ENCODE measurements at regions not wholly inside any gene's neighbourhood (a gene's known extent, or its start where the extent isn't known, plus 50 kb on each side); places are given as distances from the start of the nearest gene placed in this dataset.
"Not testable (repeated sequence)": the region's sequence is repeated elsewhere in the genome, so short reads cannot be mapped to it uniquely, and the experiment has no call there.

GRCh38 chr5:153939101-153939500, 99.6 kb downstream of the FAM114A2 start:
- DNase-seq (ENCODE audit: low spot score) = peak; percentile 64

DNA sequence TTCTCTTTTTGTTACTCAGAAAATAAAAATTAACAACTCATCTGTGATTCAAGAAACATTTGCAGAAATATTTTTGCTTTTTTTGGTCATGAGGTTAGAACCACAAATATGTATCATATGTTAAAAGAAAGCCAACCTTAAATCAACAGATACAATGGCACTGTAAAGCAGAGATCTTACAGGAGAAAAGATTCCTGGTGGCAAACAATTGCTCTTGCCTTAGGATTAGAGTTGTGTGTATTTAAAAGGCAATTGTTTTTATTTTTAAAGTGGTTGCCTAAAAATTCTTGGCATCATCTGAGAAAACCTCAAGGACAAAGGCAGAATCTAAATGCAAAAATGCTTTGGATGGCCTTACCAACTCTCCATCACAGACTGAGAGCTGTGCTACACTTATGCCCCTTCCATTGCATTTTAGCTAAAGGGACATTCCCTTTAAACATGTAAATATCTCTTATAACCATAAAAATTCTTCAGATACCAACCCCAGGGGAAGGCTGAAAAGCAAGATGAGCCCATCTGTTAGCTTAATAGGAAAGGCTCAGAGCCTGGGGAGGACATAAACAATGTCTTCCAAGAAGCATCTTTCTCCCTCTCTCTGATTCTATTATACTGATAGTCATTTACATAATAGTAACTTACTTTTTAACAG, 100.4 kb downstream of the FAM114A2 start:
- DNase-seq (ENCODE audit: low spot score) = no peak

GRCh38 chr5:153937661-153938060, 101.0 kb downstream of the FAM114A2 start:
- no peak for DNase-seq (ENCODE audit: low spot score)

DNA sequence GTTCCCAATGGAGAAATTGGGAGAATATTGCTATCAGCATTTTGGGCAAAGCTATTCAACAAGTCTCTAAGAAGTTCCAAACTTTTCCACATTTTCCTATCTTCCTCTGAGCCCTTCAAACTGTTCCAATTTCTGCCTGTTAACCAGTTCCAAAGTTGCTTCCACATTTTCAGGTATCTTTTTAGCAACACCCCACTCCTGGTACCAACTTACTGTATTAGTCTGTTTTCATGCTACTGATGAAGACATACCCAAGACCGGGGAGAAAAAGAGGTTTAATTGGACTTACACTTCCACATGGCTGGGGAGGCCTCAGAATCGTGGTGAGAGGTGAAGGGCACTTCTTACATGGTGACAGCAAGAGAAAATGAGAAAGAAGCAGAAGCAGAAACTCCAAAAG, 103.6 kb downstream of the FAM114A2 start:
- DNase-seq (ENCODE audit: low spot score) = not testable (repeated sequence)

GRCh38 chr5:153926201-153926600, 112.5 kb downstream of the FAM114A2 start:
- DNase-seq (ENCODE audit: low spot score) = no peak

DNA sequence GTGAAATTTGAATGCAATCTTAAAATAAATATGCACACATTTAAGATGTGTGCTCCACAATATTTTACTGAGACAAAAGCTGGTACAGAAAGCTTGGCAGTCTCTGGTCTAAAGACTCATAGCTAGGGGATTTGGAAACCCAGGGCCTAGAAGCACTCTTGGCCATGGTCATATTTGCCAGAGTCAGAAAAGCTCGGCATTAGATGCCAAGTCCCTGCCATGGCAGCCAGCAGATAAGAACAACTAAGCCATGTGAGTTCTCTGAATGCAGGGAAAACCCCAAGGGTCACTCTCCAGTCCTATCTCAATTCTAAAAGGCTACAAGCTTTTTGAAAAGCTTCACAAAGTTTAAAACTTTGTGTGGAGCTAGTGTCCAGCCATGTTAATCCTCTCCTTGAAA, 119.5 kb downstream of the FAM114A2 start:
- no peak for DNase-seq (ENCODE audit: low spot score)

DNA sequence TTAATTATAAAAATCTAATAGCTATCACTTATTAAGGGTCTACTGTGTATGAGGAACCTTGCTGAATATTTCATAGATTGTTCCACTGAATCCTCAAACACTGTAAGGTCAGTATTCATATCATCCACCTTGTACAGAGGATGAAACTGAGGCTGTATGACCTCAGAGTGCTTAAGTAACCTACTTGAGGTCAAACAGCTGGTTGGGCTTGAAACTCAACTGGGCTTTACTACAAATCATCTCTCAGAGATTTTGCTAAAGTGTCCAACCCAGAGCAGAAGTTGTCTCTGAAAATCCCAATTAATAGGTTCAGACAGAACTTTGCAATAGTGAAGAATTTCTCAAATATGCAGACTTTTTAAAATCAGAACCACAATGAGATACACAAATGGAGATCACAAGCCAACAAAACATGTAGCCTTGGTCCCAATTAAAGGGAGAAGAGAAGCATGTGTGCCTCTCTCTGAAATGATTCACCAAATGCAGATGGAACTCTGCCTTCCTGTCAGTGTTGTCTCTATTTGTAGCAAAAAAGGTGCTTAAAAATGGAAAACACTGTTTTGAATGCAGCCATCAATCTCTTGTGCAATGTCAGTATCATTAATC, 131.4 kb downstream of the FAM114A2 start:
- DNase-seq (ENCODE audit: low spot score) = no peak

- no peak for DNase-seq (ENCODE audit: low spot score)
Observed at GRCh38 chr5:153905219-153905618, 133.5 kb downstream of the FAM114A2 start.

DNA sequence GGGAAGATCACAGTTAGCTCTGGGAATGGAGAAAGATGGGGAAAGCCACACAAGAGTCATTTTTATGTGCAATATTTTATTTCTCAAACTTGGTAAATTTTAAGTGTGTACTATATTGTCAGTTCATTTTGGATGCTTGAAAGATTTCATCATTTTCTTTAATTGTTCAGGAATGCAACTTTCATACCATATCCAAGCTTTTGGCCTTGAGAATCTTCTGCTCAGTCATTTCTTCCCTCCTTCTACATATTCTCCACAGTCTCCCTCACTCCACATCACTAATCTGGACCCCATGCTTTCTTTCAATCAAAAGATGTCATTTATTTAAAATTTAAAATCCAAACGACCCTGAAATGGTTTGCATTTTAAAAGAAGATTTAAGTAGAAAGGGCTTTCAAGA, 135.4 kb downstream of the FAM114A2 start:
- no peak for DNase-seq (ENCODE audit: low spot score)

- no peak for DNase-seq (ENCODE audit: low spot score)
Observed at GRCh38 chr5:153902016-153902415, 136.7 kb downstream of the FAM114A2 start.

- DNase-seq (ENCODE audit: low spot score) = no peak
Observed at GRCh38 chr5:153901449-153901848, 137.3 kb downstream of the FAM114A2 start.

GRCh38 chr5:153900703-153901395, 137.9 kb downstream of the FAM114A2 start:
- no peak for DNase-seq (ENCODE audit: low spot score)

DNA sequence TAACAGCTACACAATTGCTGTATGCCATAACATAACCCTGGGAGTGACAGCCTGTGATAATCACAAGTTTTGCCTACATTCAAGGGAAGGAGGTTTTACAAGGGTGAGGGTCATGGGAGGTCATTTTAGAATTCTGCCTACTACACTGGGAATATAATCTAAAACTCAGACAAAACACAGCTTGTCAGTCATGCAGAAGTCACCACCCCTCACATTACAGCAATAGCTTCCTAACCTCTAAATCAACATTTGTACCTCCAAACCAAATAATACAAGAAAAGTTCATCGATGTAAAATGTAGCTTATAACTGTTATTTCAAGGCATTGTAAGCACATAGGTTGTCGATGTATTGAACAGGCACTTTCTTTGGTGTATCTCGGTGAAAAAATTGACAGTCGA, 139.0 kb downstream of the FAM114A2 start:
- no peak for DNase-seq (ENCODE audit: low spot score)

DNA sequence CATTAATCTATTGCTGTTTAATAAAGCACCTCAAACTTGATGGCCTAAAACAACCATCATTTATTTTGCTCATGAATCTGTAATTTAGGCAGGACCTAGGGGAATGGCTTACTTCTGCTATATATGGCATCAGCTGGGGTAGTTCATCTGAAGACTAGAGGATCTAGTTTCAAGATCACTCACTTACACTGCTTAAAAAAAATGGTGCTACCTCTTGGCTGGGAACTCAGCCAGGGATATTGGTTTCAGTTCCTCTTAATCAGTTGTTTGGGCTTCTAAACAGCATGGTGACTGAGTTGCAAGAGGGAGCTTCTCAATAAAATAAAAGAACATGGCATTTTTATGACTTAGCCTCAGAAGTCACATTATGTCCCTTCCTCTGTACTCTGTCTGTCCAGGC, 142.0 kb downstream of the FAM114A2 start:
- peak; percentile 39 for DNase-seq (ENCODE audit: low spot score)

DNA sequence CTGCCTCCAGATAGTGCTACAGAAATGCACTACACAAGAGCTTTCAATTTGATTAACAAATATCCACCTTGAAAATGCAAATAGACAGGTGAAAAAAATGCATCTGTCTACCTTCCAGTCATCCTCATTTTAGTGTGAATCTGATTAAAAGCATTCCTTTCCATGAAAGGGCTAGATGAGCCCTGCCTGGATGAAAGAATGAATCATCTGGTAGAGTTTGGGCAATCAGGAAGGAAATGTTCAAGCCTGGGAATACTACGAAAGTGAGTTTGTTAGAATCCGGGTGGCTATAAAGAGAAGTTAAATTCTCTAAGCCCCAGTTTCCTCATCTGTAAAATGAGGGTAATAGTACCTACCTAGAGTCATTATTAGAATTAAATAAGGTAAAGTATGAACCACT, 142.6 kb downstream of the FAM114A2 start:
- no peak for DNase-seq (ENCODE audit: low spot score)

GRCh38 chr5:153895266-153895665, 143.4 kb downstream of the FAM114A2 start:
- no peak for DNase-seq (ENCODE audit: low spot score)

DNA sequence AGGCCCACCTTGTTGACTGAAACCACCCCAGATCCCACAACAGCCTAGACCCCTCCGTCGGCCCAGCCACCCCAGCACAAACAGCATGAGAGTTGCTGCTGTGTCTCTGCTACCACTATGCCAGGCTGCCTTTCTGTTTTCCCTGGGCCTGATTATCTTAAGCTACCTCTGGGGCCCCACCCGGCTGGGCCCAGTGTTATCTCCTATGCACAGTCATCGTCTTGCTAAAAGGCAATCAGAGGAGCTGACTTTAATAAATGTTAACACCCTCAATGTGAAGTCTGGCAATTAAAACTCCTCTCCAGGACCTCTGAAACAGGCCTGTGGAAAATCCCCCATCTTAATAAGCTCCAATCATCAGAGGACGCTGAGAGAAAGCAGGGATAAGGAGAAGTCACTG, 144.9 kb downstream of the FAM114A2 start:
- no peak for DNase-seq (ENCODE audit: low spot score)

GRCh38 chr5:153891394-153891793, 147.3 kb downstream of the FAM114A2 start:
- no peak for DNase-seq (ENCODE audit: low spot score)

- no peak for DNase-seq (ENCODE audit: low spot score)
Observed at GRCh38 chr5:153888781-153889180, 149.9 kb downstream of the FAM114A2 start.

DNA sequence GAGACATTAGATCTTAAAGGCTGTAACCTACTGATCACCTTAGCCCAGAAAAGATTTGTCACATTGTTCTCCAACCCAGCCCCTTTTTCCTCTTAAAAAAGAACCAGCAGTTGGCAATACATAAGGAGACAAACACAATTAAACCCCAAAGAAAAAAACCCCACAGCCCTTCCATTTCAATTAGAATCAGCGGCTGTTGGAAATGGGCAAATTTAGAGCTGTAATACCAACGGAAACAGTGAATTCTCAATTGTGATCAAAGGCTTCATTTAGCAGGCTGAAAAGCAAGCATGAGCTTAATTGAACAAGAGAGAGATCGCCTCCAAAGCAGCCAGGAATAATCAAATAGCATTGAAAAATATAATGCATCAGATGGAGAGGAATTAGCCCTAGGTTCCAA, 153.6 kb downstream of the FAM114A2 start:
- DNase-seq (ENCODE audit: low spot score) = peak; percentile 19

DNA sequence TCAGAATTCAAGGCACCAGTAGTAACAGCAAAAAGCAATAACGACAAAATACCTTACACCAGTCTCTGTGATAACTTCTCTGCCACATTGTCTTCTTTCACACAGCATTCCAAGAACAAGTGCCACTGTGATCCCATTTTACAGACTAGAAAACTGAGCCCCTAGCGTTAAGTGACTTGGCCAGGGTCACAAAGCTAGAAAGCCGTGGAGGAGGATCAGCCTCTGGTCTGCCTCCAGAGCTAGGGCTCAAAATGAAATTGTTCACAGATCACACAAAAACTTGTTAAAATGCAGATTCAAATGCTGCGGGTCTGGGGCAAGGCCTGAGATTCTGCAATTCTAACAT, 154.1 kb downstream of the FAM114A2 start:
- DNase-seq (ENCODE audit: low spot score) = no peak

- no peak for DNase-seq (ENCODE audit: low spot score)
Observed at GRCh38 chr5:153883854-153884611, 154.7 kb downstream of the FAM114A2 start.

DNA sequence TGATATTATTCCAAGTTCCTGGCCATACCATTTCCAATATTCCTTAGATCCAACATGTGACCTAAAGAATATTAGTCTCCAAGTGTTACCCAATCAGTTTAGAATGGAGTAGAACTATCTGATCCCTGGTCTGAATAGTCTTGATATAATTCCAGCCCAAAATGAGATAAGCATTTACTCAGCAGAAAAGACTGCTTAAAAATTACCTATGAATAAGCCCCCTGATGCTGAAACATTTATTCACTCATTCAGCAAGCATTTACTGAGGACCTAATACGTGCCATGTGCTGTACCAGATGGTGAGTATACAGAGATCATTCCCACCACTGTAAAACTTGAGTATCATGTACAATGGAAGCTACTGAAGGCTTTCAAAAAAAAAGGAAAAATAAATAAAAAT, 157.0 kb downstream of the FAM114A2 start:
- DNase-seq (ENCODE audit: low spot score) = no peak
